ENCODE measurements at regions not wholly inside any gene's neighbourhood (a gene's known extent, or its start where the extent isn't known, plus 50 kb on each side); places are given as distances from the start of the nearest gene placed in this dataset.

GRCh38 chr1:216892581-216893160, 169.4 kb upstream of the ESRRG start:
- Histone ChIP-seq H3K36me3 (ENCODE audit: control insufficient read depth, insufficient read depth, low read length) (no peaks in the 10 kb centered on the region), H3K27ac (ENCODE audit: low read length) (peak overlapping the region; percentile 75), H3K4me3 (ENCODE audit: low read length) (peak overlapping the region; percentile 3), H3K27me3 (ENCODE audit: control insufficient read depth, insufficient read depth, low read length) (no peaks in the 10 kb centered on the region), H3K4me1 (ENCODE audit: control insufficient read depth, insufficient read depth, low read length) (peaks cover 24% of the 10 kb centered on the region), H3K9me3 (ENCODE audit: control insufficient read depth, low read depth, low read length) (no peaks in the 10 kb centered on the region)
- WGBS (ENCODE audit: insufficient coverage, low lambda C conversion rate) = no CpG with 5 or more reads among the region's 10 CpGs
- peak in 1 of 2 donors; percentile 70 for DNase-seq

GRCh38 chr1:216890871-216891270, 167.6 kb upstream of the ESRRG start:
- WGBS (ENCODE audit: insufficient coverage, low lambda C conversion rate) = 92% methylated on average over 4 of the region's 7 CpGs
- no peak overlapping the region for H3K27ac ChIP-seq (ENCODE audit: low read length)
- H3K27me3 ChIP-seq (ENCODE audit: control insufficient read depth, insufficient read depth, low read length) = no peaks in the 10 kb centered on the region
- H3K9me3 ChIP-seq (ENCODE audit: control insufficient read depth, low read depth, low read length) = no peaks in the 10 kb centered on the region
- no peak for DNase-seq
- no peaks in the 10 kb centered on the region for H3K36me3 ChIP-seq (ENCODE audit: control insufficient read depth, insufficient read depth, low read length)
- H3K4me1 ChIP-seq (ENCODE audit: control insufficient read depth, insufficient read depth, low read length) = peaks cover 24% of the 10 kb centered on the region
- no peak overlapping the region for H3K4me3 ChIP-seq (ENCODE audit: low read length)

GRCh38 chr1:216888731-216889130, 165.5 kb upstream of the ESRRG start:
- Histone ChIP-seq H3K27me3 (ENCODE audit: control insufficient read depth, insufficient read depth, low read length) (no peaks in the 10 kb centered on the region), H3K27ac (ENCODE audit: low read length) (peak overlapping the region; percentile 42), H3K9me3 (ENCODE audit: control insufficient read depth, low read depth, low read length) (no peaks in the 10 kb centered on the region), H3K4me1 (ENCODE audit: control insufficient read depth, insufficient read depth, low read length) (peaks cover 26% of the 10 kb centered on the region), H3K36me3 (ENCODE audit: control insufficient read depth, insufficient read depth, low read length) (no peaks in the 10 kb centered on the region), H3K4me3 (ENCODE audit: low read length) (no peak overlapping the region)
- DNase-seq = peak in 1 of 2 donors; percentile 72
- 40% methylated on average over 1 of the region's 5 CpGs for WGBS (ENCODE audit: insufficient coverage, low lambda C conversion rate)

- no peaks in the 10 kb centered on the region for H3K27me3 ChIP-seq (ENCODE audit: control insufficient read depth, insufficient read depth, low read length)
- no peak overlapping the region for H3K4me3 ChIP-seq (ENCODE audit: low read length)
- no CpG with 5 or more reads among the region's 4 CpGs for WGBS (ENCODE audit: insufficient coverage, low lambda C conversion rate)
- H3K27ac ChIP-seq (ENCODE audit: low read length) = no peak overlapping the region
- no peak for DNase-seq
- peaks cover 12% of the 10 kb centered on the region for H3K4me1 ChIP-seq (ENCODE audit: control insufficient read depth, insufficient read depth, low read length)
- no peaks in the 10 kb centered on the region for H3K36me3 ChIP-seq (ENCODE audit: control insufficient read depth, insufficient read depth, low read length)
- H3K9me3 ChIP-seq (ENCODE audit: control insufficient read depth, low read depth, low read length) = no peaks in the 10 kb centered on the region
These were observed 163.8 kb upstream of the ESRRG start for GRCh38 chr1:216887032-216887431.

- 100% methylated on average over 1 of the region's 2 CpGs for WGBS (ENCODE audit: insufficient coverage, low lambda C conversion rate)
- H3K27ac ChIP-seq (ENCODE audit: low read length) = peak overlapping the region; percentile 31
- H3K4me1 ChIP-seq (ENCODE audit: control insufficient read depth, insufficient read depth, low read length) = peaks cover 12% of the 10 kb centered on the region
- no peaks in the 10 kb centered on the region for H3K27me3 ChIP-seq (ENCODE audit: control insufficient read depth, insufficient read depth, low read length)
- peak in 1 of 2 donors; percentile 20 for DNase-seq
- H3K9me3 ChIP-seq (ENCODE audit: control insufficient read depth, low read depth, low read length) = no peaks in the 10 kb centered on the region
- H3K4me3 ChIP-seq (ENCODE audit: low read length) = no peak overlapping the region
- H3K36me3 ChIP-seq (ENCODE audit: control insufficient read depth, insufficient read depth, low read length) = no peaks in the 10 kb centered on the region
These were observed 161.5 kb upstream of the ESRRG start for GRCh38 chr1:216884614-216885229.

GRCh38 chr1:216883518-216883917, 160.3 kb upstream of the ESRRG start:
- H3K4me1 ChIP-seq (ENCODE audit: control insufficient read depth, insufficient read depth, low read length) = peaks cover 5% of the 10 kb centered on the region
- WGBS (ENCODE audit: insufficient coverage, low lambda C conversion rate) = no CpG with 5 or more reads among the region's 2 CpGs
- H3K36me3 ChIP-seq (ENCODE audit: control insufficient read depth, insufficient read depth, low read length) = no peaks in the 10 kb centered on the region
- no peak overlapping the region for H3K27ac ChIP-seq (ENCODE audit: low read length)
- H3K9me3 ChIP-seq (ENCODE audit: control insufficient read depth, low read depth, low read length) = no peaks in the 10 kb centered on the region
- peak in 1 of 2 donors; percentile 8 for DNase-seq
- no peak overlapping the region for H3K4me3 ChIP-seq (ENCODE audit: low read length)
- H3K27me3 ChIP-seq (ENCODE audit: control insufficient read depth, insufficient read depth, low read length) = no peaks in the 10 kb centered on the region

GRCh38 chr1:216881695-216882094, 158.5 kb upstream of the ESRRG start:
- WGBS (ENCODE audit: insufficient coverage, low lambda C conversion rate) = 94% methylated on average over 2 of the region's 2 CpGs
- no peak overlapping the region for H3K27ac ChIP-seq (ENCODE audit: low read length)
- no peaks in the 10 kb centered on the region for H3K9me3 ChIP-seq (ENCODE audit: control insufficient read depth, low read depth, low read length)
- no peaks in the 10 kb centered on the region for H3K27me3 ChIP-seq (ENCODE audit: control insufficient read depth, insufficient read depth, low read length)
- DNase-seq = no peak
- H3K4me3 ChIP-seq (ENCODE audit: low read length) = no peak overlapping the region
- H3K4me1 ChIP-seq (ENCODE audit: control insufficient read depth, insufficient read depth, low read length) = peaks cover 4% of the 10 kb centered on the region
- H3K36me3 ChIP-seq (ENCODE audit: control insufficient read depth, insufficient read depth, low read length) = no peaks in the 10 kb centered on the region

GRCh38 chr1:216866714-216867113, 143.5 kb upstream of the ESRRG start:
- H3K27ac ChIP-seq (ENCODE audit: low read length) = no peak overlapping the region
- no peak overlapping the region for H3K4me3 ChIP-seq (ENCODE audit: low read length)
- H3K4me1 ChIP-seq (ENCODE audit: control insufficient read depth, insufficient read depth, low read length) = no peaks in the 10 kb centered on the region
- no peaks in the 10 kb centered on the region for H3K27me3 ChIP-seq (ENCODE audit: control insufficient read depth, insufficient read depth, low read length)
- no peaks in the 10 kb centered on the region for H3K36me3 ChIP-seq (ENCODE audit: control insufficient read depth, insufficient read depth, low read length)
- no peak for DNase-seq
- no peaks in the 10 kb centered on the region for H3K9me3 ChIP-seq (ENCODE audit: control insufficient read depth, low read depth, low read length)
- 86% methylated on average over 1 of the region's 2 CpGs for WGBS (ENCODE audit: insufficient coverage, low lambda C conversion rate)

- WGBS (ENCODE audit: insufficient coverage, low lambda C conversion rate) = 77% methylated on average over 2 of the region's 3 CpGs
- H3K4me1 ChIP-seq (ENCODE audit: control insufficient read depth, insufficient read depth, low read length) = no peaks in the 10 kb centered on the region
- H3K27ac ChIP-seq (ENCODE audit: low read length) = no peak overlapping the region
- no peak overlapping the region for H3K4me3 ChIP-seq (ENCODE audit: low read length)
- no peaks in the 10 kb centered on the region for H3K27me3 ChIP-seq (ENCODE audit: control insufficient read depth, insufficient read depth, low read length)
- no peak for DNase-seq
- H3K36me3 ChIP-seq (ENCODE audit: control insufficient read depth, insufficient read depth, low read length) = no peaks in the 10 kb centered on the region
- no peaks in the 10 kb centered on the region for H3K9me3 ChIP-seq (ENCODE audit: control insufficient read depth, low read depth, low read length)
These were observed 132.6 kb upstream of the ESRRG start for GRCh38 chr1:216855810-216856209.

GRCh38 chr1:216854836-216855484, 131.7 kb upstream of the ESRRG start:
- Histone ChIP-seq H3K27me3 (ENCODE audit: control insufficient read depth, insufficient read depth, low read length) (no peaks in the 10 kb centered on the region), H3K4me1 (ENCODE audit: control insufficient read depth, insufficient read depth, low read length) (no peaks in the 10 kb centered on the region), H3K36me3 (ENCODE audit: control insufficient read depth, insufficient read depth, low read length) (no peaks in the 10 kb centered on the region), H3K27ac (ENCODE audit: low read length) (no peak overlapping the region), H3K9me3 (ENCODE audit: control insufficient read depth, low read depth, low read length) (no peaks in the 10 kb centered on the region), H3K4me3 (ENCODE audit: low read length) (no peak overlapping the region)
- DNase-seq = no peak
- WGBS (ENCODE audit: insufficient coverage, low lambda C conversion rate) = no CpG with 5 or more reads among the region's 6 CpGs
